NB4 (cell line): ENCODE measurements at regions not wholly inside any gene's neighbourhood (a gene's known extent, or its start where the extent isn't known, plus 50 kb on each side); places are given as distances from the start of the nearest gene placed in this dataset.
"Not testable (repeated sequence)": the region's sequence is repeated elsewhere in the genome, so short reads cannot be mapped to it uniquely, and the experiment has no call there.

ENCODE experiments used
- DNase-seq: peaks from one replicate; pipeline ENCODE4 v3.0.0; 2010; ENCODE audit warnings: low read depth
- H3K4me3 ChIP-seq: one replicate; pipeline ENCODE4 v1.5.1; 2011; ENCODE audit warnings: mild to moderate bottlenecking, low read depth, low read length, moderate library complexity
- CTCF ChIP-seq: IDR thresholded peaks from one replicate; pipeline ENCODE4 v1.5.1; 2012; ENCODE audit warnings: low read depth, low read length
- MAX ChIP-seq: IDR thresholded peaks from 2 replicates; pipeline ENCODE4 v1.6.1; 2011; ENCODE audit warnings: low read depth, low read length
- MYC ChIP-seq: IDR thresholded peaks from 2 replicates; pipeline ENCODE4 v1.6.1; 2011; ENCODE audit warnings: low read depth, low read length
- POLR2A ChIP-seq: IDR thresholded peaks from 2 replicates; pipeline ENCODE4 v1.6.1; 2011; ENCODE audit warnings: mild to moderate bottlenecking; ENCODE audit not compliant: insufficient read length; ENCODE audit errors: extremely low read depth

- TF ChIP-seq POLR2A, result no peak
- TF ChIP-seq MYC, result no peak
- no peak for TF ChIP-seq CTCF
- no peak for TF ChIP-seq MAX
- no peak for DNase-seq
- no peak overlapping the region for H3K4me3 ChIP-seq
These were observed 714.6 kb downstream of the CD109 start for GRCh38 chr6:74410630-74411029.

DNA sequence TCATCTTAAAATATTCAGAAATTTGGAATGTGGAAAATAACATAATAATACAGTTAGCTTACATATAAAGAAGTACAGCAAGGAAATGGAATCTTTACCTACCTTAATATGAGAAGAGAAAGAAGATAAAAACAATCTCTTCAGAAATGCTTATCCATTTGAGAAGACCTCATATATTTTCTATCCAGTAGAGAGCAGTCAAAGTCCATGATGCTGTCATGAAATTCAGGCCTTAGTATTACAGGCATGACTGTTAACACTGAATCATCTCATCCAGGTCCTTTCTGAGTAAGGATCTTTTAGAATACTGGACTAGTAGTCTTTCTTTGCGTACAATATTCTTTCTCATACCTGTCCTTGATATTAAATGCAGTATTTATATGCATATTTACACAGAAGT, 713.4 kb downstream of the CD109 start:
- H3K4me3 ChIP-seq, result no peak overlapping the region
- TF ChIP-seq POLR2A (no peak), CTCF (no peak), MYC (no peak), MAX (no peak)
- peak; percentile 10 for DNase-seq

DNA sequence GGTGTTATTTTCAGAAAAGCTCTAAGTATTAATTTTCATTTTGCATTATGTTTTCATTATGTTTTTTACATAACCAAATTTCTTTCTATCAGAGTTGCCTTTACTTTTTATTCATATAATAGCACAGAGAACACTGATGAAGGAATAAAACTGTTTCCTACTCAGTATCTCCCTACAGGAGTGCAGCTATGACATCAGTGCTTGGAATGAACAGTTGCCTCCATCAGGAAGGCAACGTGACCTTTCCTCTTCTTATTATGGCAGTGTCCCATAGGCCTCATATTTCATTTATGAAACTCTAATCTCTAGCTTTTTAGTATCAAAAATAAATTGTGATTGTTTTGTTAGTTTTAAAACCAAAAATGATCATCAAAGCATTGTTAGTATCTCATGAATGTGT, 712.8 kb downstream of the CD109 start:
- no peak for TF ChIP-seq MYC
- TF ChIP-seq MAX, result no peak
- TF ChIP-seq CTCF, result no peak
- TF ChIP-seq POLR2A, result no peak
- H3K4me3 ChIP-seq, result no peak overlapping the region
- no peak for DNase-seq

DNA sequence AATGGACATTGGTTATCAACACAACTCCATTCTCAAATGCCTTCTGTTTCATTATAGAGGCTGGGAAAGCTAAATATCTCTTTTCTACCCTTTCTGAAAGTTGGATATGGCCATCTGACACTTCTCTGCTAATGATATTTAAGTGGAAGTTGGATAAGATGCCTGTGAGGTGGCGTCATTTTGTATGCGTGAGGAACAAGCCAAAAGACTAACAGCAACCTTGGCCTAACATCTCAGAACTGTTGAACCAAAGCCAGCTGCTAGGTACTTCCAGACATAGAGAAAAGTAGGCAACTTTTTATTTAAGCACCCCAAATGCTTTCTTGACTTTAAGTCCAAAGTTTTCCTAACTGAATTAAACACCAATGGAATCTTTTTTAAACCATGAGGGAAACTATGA, 708.4 kb downstream of the CD109 start:
- no peak overlapping the region for H3K4me3 ChIP-seq
- DNase-seq, result no peak
- TF ChIP-seq MAX, result no peak
- TF ChIP-seq CTCF, result no peak
- no peak for TF ChIP-seq POLR2A
- TF ChIP-seq MYC, result no peak

GRCh38 chr6:74402781-74403180, 706.8 kb downstream of the CD109 start:
- no peak for DNase-seq

GRCh38 chr6:74378437-74378836, 682.4 kb downstream of the CD109 start:
- H3K4me3 ChIP-seq, result not testable (repeated sequence)

More at GRCh38 chr6:74402781-74403180, 706.8 kb downstream of the CD109 start:
- TF ChIP-seq CTCF (no peak), MAX (no peak), POLR2A (no peak), MYC (no peak)
- no peak overlapping the region for H3K4me3 ChIP-seq

More at GRCh38 chr6:74378437-74378836, 682.4 kb downstream of the CD109 start:
- DNase-seq, result not testable (repeated sequence)
